Endothelial cell (in vitro differentiated cells): ENCODE measurements at regions not wholly inside any gene's neighbourhood (a gene's known extent, or its start where the extent isn't known, plus 50 kb on each side); places are given as distances from the start of the nearest gene placed in this dataset.

Source experiments
- DNase-seq: peaks from one replicate; pipeline ENCODE4 v3.0.0; 2021; ENCODE audit warnings: low spot score
- H3K27ac Mint-ChIP-seq: one replicate; pipeline ENCODE4 v1.8.0; 2021; ENCODE audit warnings: mixed read lengths, inconsistent platforms; ENCODE audit not compliant: unreplicated experiment
- H3K27me3 Mint-ChIP-seq: one replicate; pipeline ENCODE4 v1.8.0; 2021; ENCODE audit warnings: mild to moderate bottlenecking, moderate library complexity, mixed read lengths, inconsistent platforms; ENCODE audit not compliant: unreplicated experiment
- H3K36me3 Mint-ChIP-seq: one replicate; pipeline ENCODE4 v1.8.0; 2021; ENCODE audit warnings: mild to moderate bottlenecking, low read depth, mixed read lengths, inconsistent platforms; ENCODE audit not compliant: unreplicated experiment
- H3K4me1 Mint-ChIP-seq: one replicate; pipeline ENCODE4 v1.8.0; 2021; ENCODE audit warnings: mild to moderate bottlenecking, mixed read lengths, inconsistent platforms; ENCODE audit not compliant: unreplicated experiment
- H3K4me3 Mint-ChIP-seq: one replicate; pipeline ENCODE4 v1.8.0; 2021; ENCODE audit warnings: mild to moderate bottlenecking, mixed read lengths, inconsistent platforms; ENCODE audit not compliant: unreplicated experiment
- H3K9me3 Mint-ChIP-seq: one replicate; pipeline ENCODE4 v1.8.0; 2021; ENCODE audit warnings: mixed read lengths, inconsistent platforms; ENCODE audit not compliant: unreplicated experiment
- TF ChIP-seq, protein P1 (sequence below): fragments of 200-600 bp; sonication (generic); IDR thresholded peaks from one replicate; pipeline ENCODE4 v1.5.0; 2021; ENCODE audit warnings: antibody characterized with exemption; ENCODE audit not compliant: unreplicated experiment

DNA sequence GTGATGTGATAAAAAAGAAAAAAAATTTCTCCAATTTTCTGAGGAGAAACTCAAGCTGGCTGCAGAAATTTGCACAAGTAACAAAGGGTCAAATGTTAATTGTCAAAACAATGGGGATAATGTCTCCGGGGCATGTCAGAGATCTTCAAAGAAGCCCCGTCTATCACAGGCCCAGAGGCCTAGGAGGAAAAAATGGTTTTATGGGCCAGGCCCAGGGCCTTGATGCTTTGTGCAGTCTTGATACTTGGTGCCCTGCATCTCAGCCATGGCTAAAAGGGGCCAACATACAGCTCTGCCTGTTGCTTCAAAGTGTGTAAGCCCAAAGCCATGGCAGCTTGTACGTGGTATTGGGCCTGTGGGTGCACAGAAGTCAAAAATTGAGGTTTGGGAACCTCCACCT lies 961.0 kb downstream of the FAM133A start:
- no peak overlapping the region for H3K4me3 Mint-ChIP-seq
- H3K27me3 Mint-ChIP-seq, result no peaks in the 10 kb centered on the region
- H3K27ac Mint-ChIP-seq, result no peak overlapping the region
- no peaks in the 10 kb centered on the region for H3K4me1 Mint-ChIP-seq
- TF ChIP-seq, protein P1, sequence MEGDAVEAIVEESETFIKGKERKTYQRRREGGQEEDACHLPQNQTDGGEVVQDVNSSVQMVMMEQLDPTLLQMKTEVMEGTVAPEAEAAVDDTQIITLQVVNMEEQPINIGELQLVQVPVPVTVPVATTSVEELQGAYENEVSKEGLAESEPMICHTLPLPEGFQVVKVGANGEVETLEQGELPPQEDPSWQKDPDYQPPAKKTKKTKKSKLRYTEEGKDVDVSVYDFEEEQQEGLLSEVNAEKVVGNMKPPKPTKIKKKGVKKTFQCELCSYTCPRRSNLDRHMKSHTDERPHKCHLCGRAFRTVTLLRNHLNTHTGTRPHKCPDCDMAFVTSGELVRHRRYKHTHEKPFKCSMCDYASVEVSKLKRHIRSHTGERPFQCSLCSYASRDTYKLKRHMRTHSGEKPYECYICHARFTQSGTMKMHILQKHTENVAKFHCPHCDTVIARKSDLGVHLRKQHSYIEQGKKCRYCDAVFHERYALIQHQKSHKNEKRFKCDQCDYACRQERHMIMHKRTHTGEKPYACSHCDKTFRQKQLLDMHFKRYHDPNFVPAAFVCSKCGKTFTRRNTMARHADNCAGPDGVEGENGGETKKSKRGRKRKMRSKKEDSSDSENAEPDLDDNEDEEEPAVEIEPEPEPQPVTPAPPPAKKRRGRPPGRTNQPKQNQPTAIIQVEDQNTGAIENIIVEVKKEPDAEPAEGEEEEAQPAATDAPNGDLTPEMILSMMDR, result no peak
- peaks cover 7% of the 10 kb centered on the region for H3K36me3 Mint-ChIP-seq
- DNase-seq, result no peak
- H3K9me3 Mint-ChIP-seq, result peaks cover 6% of the 10 kb centered on the region

DNA sequence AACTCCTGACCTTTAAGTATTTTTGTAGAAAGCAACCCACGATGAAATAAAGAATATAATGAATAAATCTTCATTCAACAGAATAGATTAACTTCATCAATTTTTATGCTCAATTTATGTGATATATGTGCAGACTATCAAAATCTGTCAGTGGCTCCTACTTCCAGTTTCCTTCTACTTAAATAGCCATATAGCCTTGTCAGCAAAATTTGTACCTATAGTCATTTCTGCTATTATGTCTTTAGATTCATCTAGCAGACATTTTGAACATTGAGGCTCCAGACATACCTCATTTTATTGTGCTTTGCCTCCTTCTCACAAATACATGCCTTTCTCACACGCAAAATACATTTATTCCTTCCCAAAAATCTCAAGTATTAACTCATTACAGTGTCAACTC lies 971.7 kb downstream of the FAM133A start:
- TF ChIP-seq, protein P1, result no peak
- no peaks in the 10 kb centered on the region for H3K36me3 Mint-ChIP-seq
- no peaks in the 10 kb centered on the region for H3K27me3 Mint-ChIP-seq
- H3K4me1 Mint-ChIP-seq, result no peaks in the 10 kb centered on the region
- H3K9me3 Mint-ChIP-seq, result no peaks in the 10 kb centered on the region
- H3K4me3 Mint-ChIP-seq, result no peak overlapping the region
- no peak for DNase-seq
- no peak overlapping the region for H3K27ac Mint-ChIP-seq

DNA sequence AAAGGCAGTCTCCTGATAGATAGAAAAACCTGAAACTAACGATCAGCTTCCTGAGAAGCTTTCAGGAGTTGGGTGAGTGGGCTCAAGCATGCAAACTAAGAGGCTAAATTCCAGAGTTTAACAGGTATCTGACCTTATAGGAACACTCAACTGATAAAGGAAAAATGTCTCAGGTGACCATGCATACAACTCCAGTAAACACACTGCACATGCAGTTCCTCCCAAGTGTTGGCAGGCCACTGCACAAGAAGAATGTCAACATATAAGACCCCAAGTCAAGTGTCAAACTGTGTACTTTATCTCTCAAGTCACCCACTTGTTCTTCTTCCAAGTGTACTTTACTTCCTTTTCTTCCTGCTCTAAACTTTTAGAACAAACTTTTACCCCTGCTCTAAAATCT lies 981.2 kb downstream of the FAM133A start:
- TF ChIP-seq, protein P1, result no peak
- Mint-ChIP-seq H3K36me3 (peaks cover 5% of the 10 kb centered on the region), H3K9me3 (no peaks in the 10 kb centered on the region), H3K27me3 (no peaks in the 10 kb centered on the region), H3K4me3 (no peak overlapping the region), H3K4me1 (no peaks in the 10 kb centered on the region), H3K27ac (no peak overlapping the region)
- DNase-seq, result no peak

DNA sequence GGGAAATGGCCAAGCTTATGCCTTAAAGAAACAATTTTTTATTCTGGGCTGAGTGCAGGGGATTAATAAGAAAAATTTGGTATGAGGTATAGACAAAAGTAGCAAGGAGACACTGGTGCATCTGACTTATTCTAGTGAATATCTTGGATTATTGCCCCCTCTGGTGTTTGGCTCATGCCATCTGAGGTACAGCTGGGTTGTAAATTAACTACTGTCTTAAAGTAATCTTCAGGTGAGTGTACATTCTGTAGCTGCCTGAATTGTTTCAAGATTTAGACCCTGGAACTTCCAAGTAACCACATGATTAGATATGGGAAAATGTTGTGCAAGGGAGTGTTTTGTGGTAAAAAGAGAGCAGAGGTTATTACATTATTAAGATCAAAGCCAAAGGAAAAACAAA lies 988.7 kb downstream of the FAM133A start:
- H3K9me3 Mint-ChIP-seq, result no peaks in the 10 kb centered on the region
- TF ChIP-seq, protein P1, result no peak
- no peak overlapping the region for H3K27ac Mint-ChIP-seq
- no peaks in the 10 kb centered on the region for H3K27me3 Mint-ChIP-seq
- peaks cover 5% of the 10 kb centered on the region for H3K36me3 Mint-ChIP-seq
- H3K4me3 Mint-ChIP-seq, result no peak overlapping the region
- DNase-seq, result no peak
- H3K4me1 Mint-ChIP-seq, result no peaks in the 10 kb centered on the region

DNA sequence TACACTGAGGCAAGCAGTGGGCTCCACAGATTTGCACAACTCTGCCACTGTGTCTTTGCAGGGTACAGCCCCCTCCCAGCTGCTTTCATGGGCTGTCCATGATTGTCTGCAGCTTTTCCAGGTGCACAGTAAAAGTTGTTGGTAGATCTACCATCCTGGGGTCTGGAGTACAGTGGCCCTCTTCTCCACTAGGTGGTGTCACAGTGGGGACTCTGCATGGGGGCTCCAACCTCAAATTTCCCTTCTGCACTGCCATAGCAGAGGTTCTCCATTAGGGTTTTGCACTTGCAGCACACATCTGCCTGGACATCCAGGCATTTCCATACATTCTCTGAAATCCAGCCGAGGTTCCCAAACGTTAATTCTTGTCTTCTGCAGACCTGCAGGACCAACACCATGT lies 1002.3 kb downstream of the FAM133A start:
- Mint-ChIP-seq H3K4me1 (peaks cover 25% of the 10 kb centered on the region), H3K27ac (no peak overlapping the region), H3K27me3 (peaks cover 3% of the 10 kb centered on the region), H3K9me3 (no peaks in the 10 kb centered on the region), H3K36me3 (peaks cover 11% of the 10 kb centered on the region), H3K4me3 (no peak overlapping the region)
- TF ChIP-seq, protein P1, result no peak
- DNase-seq, result no peak
